HepG2 (cell line): ENCODE measurements at regions not wholly inside any gene's neighbourhood (a gene's known extent, or its start where the extent isn't known, plus 50 kb on each side); places are given as distances from the start of the nearest gene placed in this dataset.

Experiments
- AKAP8 ChIP-seq: sonication (generic); formaldehyde crosslinking; IDR thresholded peaks from 2 replicates; pipeline ENCODE4 v1.5.1; 2020; ENCODE audit warnings: mild to moderate bottlenecking, missing genetic modification reagents
- CREB1 ChIP-seq, 2 experiments: fragments of 450-650 bp in 1 of 2; IDR thresholded peaks; 2 replicates each; pipeline ENCODE4 v1.6.1; 2016 to 2017; ENCODE audit warnings: control low read depth in 1 of 2, mild to moderate bottlenecking in 1 of 2, missing compliant biosample characterization in 1 of 2, missing genetic modification characterization in 1 of 2
- EZH2 ChIP-seq: conservative IDR thresholded peaks from 2 replicates; pipeline ENCODE4 v1.6.1; 2012; ENCODE audit warnings: mild to moderate bottlenecking, low read depth, low read length, moderate library complexity
- FOSL2 ChIP-seq: sonication (generic); formaldehyde crosslinking; IDR thresholded peaks from 2 replicates; pipeline ENCODE4 v1.4.0; 2020; ENCODE audit warnings: missing genetic modification reagents
- JUN ChIP-seq: sonication (generic); formaldehyde crosslinking; IDR thresholded peaks from 2 replicates; pipeline ENCODE4 v1.4.0; 2020; ENCODE audit warnings: mild to moderate bottlenecking, missing genetic modification reagents
- MTA3 ChIP-seq: sonication (generic); formaldehyde crosslinking; IDR thresholded peaks from 2 replicates; pipeline ENCODE4 v1.4.0; 2020; ENCODE audit warnings: missing genetic modification reagents
- MXI1 ChIP-seq: IDR thresholded peaks from 3 replicates; pipeline ENCODE4 v1.6.1; 2012; ENCODE audit warnings: low read depth, low read length, inconsistent platforms, borderline replicate concordance
- TF ChIP-seq, protein P1 (sequence below): sonication (generic); formaldehyde crosslinking; IDR thresholded peaks from 2 replicates; pipeline ENCODE4 v1.4.0; 2020; ENCODE audit warnings: missing genetic modification reagents; ENCODE audit errors: not compliant biosample characterization
- TF ChIP-seq, protein P2 (sequence below): IDR thresholded peaks from 2 replicates; pipeline ENCODE4 v1.6.1; 2012; ENCODE audit warnings: inconsistent platforms

DNA sequence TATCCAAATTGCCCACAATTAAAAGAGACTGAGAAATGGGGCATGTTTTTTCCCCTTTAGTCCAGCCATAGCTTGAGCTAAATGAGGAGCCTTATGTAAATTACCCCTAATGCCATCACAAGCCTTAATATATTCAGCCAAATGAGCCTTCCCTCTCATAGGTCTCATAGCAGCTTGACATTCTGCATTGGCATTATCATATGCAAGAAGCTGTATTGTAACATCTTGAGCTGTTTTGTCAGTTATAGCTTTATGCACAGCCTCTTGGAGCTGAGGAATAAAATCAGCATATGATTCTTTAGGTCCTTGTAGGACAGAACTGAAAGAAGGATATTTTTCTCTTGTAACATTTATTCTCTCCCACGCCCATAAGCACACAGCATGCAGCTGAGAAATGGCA is 153.2 kb downstream of the ZNF486 start:
- TF ChIP-seq JUN (CRISPR knock-in tag): no peak
- TF ChIP-seq EZH2: no peak
- TF ChIP-seq AKAP8 (CRISPR knock-in tag): no peak
- no peak for TF ChIP-seq CREB1 (IDR thresholded peaks at IDR 0.05)
- TF ChIP-seq CREB1 (CRISPR knock-in tag; IDR thresholded peaks at IDR 0.05): no peak
- TF ChIP-seq, protein P1, sequence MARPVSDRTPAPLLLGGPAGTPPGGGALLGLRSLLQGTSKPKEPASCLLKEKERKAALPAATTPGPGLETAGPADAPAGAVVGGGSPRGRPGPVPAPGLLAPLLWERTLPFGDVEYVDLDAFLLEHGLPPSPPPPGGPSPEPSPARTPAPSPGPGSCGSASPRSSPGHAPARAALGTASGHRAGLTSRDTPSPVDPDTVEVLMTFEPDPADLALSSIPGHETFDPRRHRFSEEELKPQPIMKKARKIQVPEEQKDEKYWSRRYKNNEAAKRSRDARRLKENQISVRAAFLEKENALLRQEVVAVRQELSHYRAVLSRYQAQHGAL (CRISPR knock-in tag): no peak
- no peak for TF ChIP-seq MTA3
- TF ChIP-seq MXI1: no peak
- TF ChIP-seq, protein P2, sequence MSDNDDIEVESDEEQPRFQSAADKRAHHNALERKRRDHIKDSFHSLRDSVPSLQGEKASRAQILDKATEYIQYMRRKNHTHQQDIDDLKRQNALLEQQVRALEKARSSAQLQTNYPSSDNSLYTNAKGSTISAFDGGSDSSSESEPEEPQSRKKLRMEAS: no peak
- TF ChIP-seq FOSL2 (CRISPR knock-in tag): no peak
